ENCODE measurements at regions not wholly inside any gene's neighbourhood (a gene's known extent, or its start where the extent isn't known, plus 50 kb on each side); places are given as distances from the start of the nearest gene placed in this dataset.

- no peak for TF ChIP-seq HNRNPLL (IDR thresholded peaks at IDR 0.05; ENCODE audit: low read depth, low read length, poor library complexity, severe bottlenecking)
- no peak for TF ChIP-seq GABPA (IDR thresholded peaks at IDR 0.05; ENCODE audit: low read depth, low read length)
- TF ChIP-seq GABPA (CRISPR knock-in tag; IDR thresholded peaks at IDR 0.05; ENCODE audit: low read depth): no peak
- TF ChIP-seq THAP8 (CRISPR knock-in tag; IDR thresholded peaks at IDR 0.05; ENCODE audit: borderline replicate concordance): no peak
- no peak for TF ChIP-seq ZNF337 (CRISPR knock-in tag; IDR thresholded peaks at IDR 0.05; ENCODE audit: borderline replicate concordance, low read depth)
- no peak for TF ChIP-seq ZNF263 (CRISPR knock-in tag; IDR thresholded peaks at IDR 0.05)
- TF ChIP-seq ZNF12 (CRISPR knock-in tag; IDR thresholded peaks at IDR 0.05): no peak
These were observed 263.7 kb upstream of the RAB4A start for GRCh38 chr1:229007167-229007566.

Data from HepG2 (cell line).